Osteocyte (in vitro differentiated cells): ENCODE measurements at regions not wholly inside any gene's neighbourhood (a gene's known extent, or its start where the extent isn't known, plus 50 kb on each side); places are given as distances from the start of the nearest gene placed in this dataset.

ENCODE experiments used
- DNase-seq: peaks from one replicate; pipeline ENCODE4 v3.0.0; 2021; ENCODE audit warnings: mixed read lengths; ENCODE audit not compliant: unreplicated experiment; ENCODE audit errors: extremely low spot score
- H3K27ac Mint-ChIP-seq: one replicate; pipeline ENCODE4 v1.8.0; 2021; ENCODE audit warnings: mild to moderate bottlenecking, mixed read lengths; ENCODE audit not compliant: unreplicated experiment
- H3K27me3 Mint-ChIP-seq: one replicate; pipeline ENCODE4 v1.8.0; 2021; ENCODE audit warnings: mixed read lengths; ENCODE audit not compliant: unreplicated experiment
- H3K36me3 Mint-ChIP-seq: one replicate; pipeline ENCODE4 v1.8.0; 2021; ENCODE audit warnings: mixed read lengths; ENCODE audit not compliant: unreplicated experiment
- H3K4me1 Mint-ChIP-seq: one replicate; pipeline ENCODE4 v1.8.0; 2021; ENCODE audit warnings: mixed read lengths; ENCODE audit not compliant: unreplicated experiment
- H3K4me3 Mint-ChIP-seq: one replicate; pipeline ENCODE4 v1.8.0; 2021; ENCODE audit warnings: mild to moderate bottlenecking, moderate library complexity, mixed read lengths; ENCODE audit not compliant: unreplicated experiment
- H3K9me3 Mint-ChIP-seq: one replicate; pipeline ENCODE4 v1.8.0; 2021; ENCODE audit warnings: mixed read lengths; ENCODE audit not compliant: unreplicated experiment
- CTCF ChIP-seq: fragments of 200-600 bp; sonication (generic); IDR thresholded peaks from 2 replicates; pipeline ENCODE4 v1.5.0; 2021; ENCODE audit warnings: antibody characterized with exemption, mild to moderate bottlenecking, moderate library complexity

- H3K36me3 Mint-ChIP-seq = no peaks in the 10 kb centered on the region
- no peak for TF ChIP-seq CTCF
- no peak overlapping the region for H3K27ac Mint-ChIP-seq
- no peak for DNase-seq
- H3K4me3 Mint-ChIP-seq = no peak overlapping the region
- no peaks in the 10 kb centered on the region for H3K9me3 Mint-ChIP-seq
- H3K4me1 Mint-ChIP-seq = peaks cover 2% of the 10 kb centered on the region
- H3K27me3 Mint-ChIP-seq = no peaks in the 10 kb centered on the region
Observed at GRCh38 chr1:192476802-192477298, 98.7 kb upstream of the RGS1 start.

- no peak for DNase-seq
- Mint-ChIP-seq H3K27me3 (no peaks in the 10 kb centered on the region), H3K27ac (no peak overlapping the region), H3K4me3 (no peak overlapping the region), H3K4me1 (peaks cover 2% of the 10 kb centered on the region), H3K9me3 (no peaks in the 10 kb centered on the region), H3K36me3 (no peaks in the 10 kb centered on the region)
- TF ChIP-seq CTCF = peak; percentile 76
Observed at GRCh38 chr1:192477630-192478029, 97.9 kb upstream of the RGS1 start.

GRCh38 chr1:192485692-192486436 lies 89.7 kb upstream of the RGS1 start:
- DNase-seq = no peak
- no peaks in the 10 kb centered on the region for H3K27me3 Mint-ChIP-seq
- H3K4me3 Mint-ChIP-seq = no peak overlapping the region
- peaks cover 35% of the 10 kb centered on the region for H3K4me1 Mint-ChIP-seq
- no peak for TF ChIP-seq CTCF
- H3K9me3 Mint-ChIP-seq = no peaks in the 10 kb centered on the region
- no peaks in the 10 kb centered on the region for H3K36me3 Mint-ChIP-seq
- peak overlapping the region; percentile 82 for H3K27ac Mint-ChIP-seq

GRCh38 chr1:192488058-192488457 lies 87.5 kb upstream of the RGS1 start:
- no peaks in the 10 kb centered on the region for H3K36me3 Mint-ChIP-seq
- DNase-seq = no peak
- H3K27me3 Mint-ChIP-seq = no peaks in the 10 kb centered on the region
- H3K9me3 Mint-ChIP-seq = peaks cover 3% of the 10 kb centered on the region
- H3K27ac Mint-ChIP-seq = peak overlapping the region; percentile 41
- TF ChIP-seq CTCF = peak; percentile 34
- H3K4me1 Mint-ChIP-seq = peaks cover 48% of the 10 kb centered on the region
- H3K4me3 Mint-ChIP-seq = no peak overlapping the region

- peaks cover 3% of the 10 kb centered on the region for H3K9me3 Mint-ChIP-seq
- peak overlapping the region; percentile 98 for H3K27ac Mint-ChIP-seq
- no peak overlapping the region for H3K4me3 Mint-ChIP-seq
- no peaks in the 10 kb centered on the region for H3K27me3 Mint-ChIP-seq
- no peaks in the 10 kb centered on the region for H3K36me3 Mint-ChIP-seq
- no peak for DNase-seq
- TF ChIP-seq CTCF = no peak
- peaks cover 50% of the 10 kb centered on the region for H3K4me1 Mint-ChIP-seq
Observed at GRCh38 chr1:192489047-192489446, 86.5 kb upstream of the RGS1 start.
